ENCODE measurements at regions not wholly inside any gene's neighbourhood (a gene's known extent, or its start where the extent isn't known, plus 50 kb on each side); places are given as distances from the start of the nearest gene placed in this dataset.
"Not testable (repeated sequence)": the region's sequence is repeated elsewhere in the genome, so short reads cannot be mapped to it uniquely, and the experiment has no call there.

DNA sequence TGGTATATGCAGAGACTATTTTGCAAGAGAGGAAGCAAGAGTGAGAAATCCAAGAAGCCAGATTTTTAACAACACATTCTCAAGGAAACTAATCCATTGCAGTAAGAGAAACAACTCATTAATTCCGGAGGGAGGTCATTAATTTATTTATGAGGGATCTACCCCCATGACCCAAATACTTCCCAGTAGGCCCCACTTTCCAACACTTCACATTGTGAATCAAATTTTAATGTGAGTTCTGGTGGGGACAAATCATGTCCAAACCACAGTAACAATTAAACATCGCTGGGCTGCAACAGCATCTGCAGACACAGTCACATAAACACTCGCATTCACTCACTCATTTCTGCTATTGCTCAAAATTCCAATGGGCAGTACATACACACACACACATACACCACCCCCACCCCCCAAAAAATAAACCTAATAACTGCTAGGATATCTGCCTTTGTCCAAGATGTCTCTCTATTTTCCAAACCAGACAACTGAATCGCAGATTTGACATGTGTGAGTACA lies 1483.7 kb downstream of the PCDH9 start:
- in situ Hi-C loops (cut with HindIII; ENCODE audit: low sequenced_read_pairs), result no loop called here

DNA sequence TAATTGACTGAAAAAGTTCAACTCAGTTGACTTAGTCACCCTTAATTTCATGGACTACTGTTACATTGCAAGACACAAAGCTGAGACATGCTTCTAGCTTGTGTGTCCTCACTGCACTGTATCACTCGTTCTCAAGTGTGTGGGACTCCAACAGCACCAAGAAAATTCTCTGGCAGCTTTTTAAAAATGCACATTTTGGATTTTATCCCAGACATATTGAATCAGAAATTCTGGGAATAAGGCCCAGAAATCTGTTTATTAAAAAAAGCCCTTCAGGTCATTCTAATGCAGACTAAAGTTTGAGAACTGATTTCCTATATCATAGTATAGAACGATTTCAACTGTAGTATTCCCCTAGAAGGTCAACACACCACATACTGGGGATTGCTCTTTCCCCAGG lies 1485.3 kb downstream of the PCDH9 start:
- in situ Hi-C loops (cut with HindIII; ENCODE audit: low sequenced_read_pairs), result no loop called here

DNA sequence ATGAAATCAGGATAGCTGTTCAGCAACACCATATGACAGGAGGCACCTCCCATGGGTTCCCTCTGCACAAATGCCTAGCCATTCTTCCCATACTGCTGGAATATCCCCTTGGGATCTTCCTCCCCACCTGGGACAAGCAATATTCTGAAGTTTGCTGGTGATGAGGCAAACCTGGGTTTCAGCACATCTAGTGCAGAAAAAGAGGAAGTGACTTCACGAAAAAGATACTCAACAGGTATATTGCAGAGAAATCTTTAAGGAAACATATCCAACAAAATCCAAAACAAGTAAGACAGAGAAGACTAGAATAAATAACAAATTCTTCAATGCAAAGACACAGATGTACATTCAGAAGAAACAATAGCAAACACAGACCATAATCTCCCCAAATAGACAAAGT lies 1497.0 kb downstream of the PCDH9 start:
- in situ Hi-C loops (cut with HindIII; ENCODE audit: low sequenced_read_pairs), result no loop called here

DNA sequence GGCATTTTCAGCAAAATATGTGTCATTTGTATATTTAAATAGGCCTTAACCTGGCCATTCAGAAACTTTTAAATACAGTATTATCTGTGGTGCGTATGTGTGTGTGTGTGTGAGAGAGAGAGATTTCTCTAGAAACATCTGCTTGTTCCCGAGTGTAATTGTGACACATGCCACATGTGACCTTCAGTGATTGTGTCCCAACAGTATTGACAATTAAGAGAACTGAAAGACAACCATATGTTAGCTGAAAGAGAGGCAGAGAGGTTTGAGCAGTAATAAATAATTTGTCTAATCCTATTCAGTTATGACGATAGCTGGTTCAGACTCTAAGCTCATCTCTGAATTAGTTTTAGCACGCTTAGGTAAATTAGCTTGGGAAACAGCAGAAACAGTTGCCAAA lies 1503.1 kb downstream of the PCDH9 start:
- in situ Hi-C loops (cut with HindIII; ENCODE audit: low sequenced_read_pairs), result no loop called here

DNA sequence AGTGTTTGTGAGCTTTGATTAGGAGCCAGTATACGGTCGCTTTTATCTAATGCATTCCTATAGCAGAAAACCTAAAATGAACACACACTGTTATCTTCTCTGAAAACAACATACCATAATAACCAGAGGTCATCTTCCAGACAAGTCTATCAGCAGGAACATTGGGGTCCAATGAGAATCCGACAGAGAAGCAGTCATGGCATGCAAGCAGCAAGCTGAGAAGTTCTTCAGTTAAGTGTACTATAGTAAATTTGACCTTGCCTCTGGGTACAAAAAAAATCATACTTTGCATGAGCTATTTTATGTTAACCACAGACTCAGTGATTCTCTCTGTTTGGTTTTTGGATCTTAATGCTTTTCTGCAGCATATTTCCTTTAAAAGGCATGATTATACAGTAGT lies 1505.1 kb downstream of the PCDH9 start:
- in situ Hi-C loops (cut with HindIII; ENCODE audit: low sequenced_read_pairs), result no loop called here

DNA sequence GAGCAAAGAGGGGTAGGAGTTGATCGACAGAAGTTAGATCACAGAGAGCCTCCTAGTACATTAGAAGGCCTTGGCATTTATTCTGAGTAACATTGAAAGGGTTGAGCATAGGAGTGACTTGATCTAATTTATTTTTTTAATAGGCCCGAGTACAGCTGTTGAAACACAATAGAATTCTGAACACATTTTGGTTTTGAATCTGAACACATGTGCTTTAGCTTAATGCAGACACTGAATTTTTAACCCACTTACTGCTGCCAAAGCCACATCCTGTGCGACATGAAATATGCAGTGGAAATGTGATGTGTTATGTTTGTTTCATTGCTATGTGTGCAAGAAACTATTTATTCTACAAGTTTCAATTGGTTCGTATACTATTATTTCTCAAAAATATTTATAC lies 1505.9 kb downstream of the PCDH9 start:
- in situ Hi-C loops (cut with HindIII; ENCODE audit: low sequenced_read_pairs), result no loop called here

DNA sequence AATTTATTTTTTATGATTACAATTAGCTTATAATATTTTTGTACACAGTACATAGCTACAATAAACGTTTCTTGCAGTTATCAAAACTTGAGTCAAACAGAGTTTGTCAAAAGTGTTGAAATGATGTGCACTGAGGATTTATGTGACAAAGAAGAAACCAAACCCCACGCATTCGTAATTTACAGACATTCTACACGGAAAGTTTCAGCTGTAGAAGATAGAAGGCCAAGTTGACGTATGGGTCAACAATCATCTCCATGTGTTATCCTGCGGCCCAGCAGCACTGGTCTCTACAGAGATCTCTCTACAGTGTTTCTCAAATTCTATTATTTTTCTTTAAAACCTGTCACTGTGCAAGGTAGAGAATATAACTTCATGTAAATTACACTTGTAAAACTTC lies 1507.6 kb downstream of the PCDH9 start:
- in situ Hi-C loops (cut with HindIII; ENCODE audit: low sequenced_read_pairs), result no loop called here

DNA sequence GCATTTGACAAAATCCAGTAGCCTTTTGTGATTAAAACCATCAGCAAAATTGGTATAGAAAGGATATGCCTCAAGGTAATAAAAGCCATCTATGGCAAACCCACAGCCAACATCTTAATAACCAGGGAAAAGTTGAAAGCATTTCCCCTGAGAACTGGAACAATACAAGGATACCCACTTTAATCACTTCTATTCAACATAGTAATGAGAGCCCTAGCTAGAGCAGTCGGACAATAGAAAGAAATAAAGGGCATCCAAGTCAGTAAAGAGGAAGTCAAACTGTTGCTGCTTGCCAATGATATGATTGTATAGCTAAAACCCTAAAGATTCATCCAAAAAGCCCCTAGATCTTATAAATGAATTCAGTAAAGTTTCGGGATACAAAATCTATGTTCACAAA lies 1510.3 kb downstream of the PCDH9 start:
- in situ Hi-C loops (cut with HindIII; ENCODE audit: low sequenced_read_pairs), result no loop called here

DNA sequence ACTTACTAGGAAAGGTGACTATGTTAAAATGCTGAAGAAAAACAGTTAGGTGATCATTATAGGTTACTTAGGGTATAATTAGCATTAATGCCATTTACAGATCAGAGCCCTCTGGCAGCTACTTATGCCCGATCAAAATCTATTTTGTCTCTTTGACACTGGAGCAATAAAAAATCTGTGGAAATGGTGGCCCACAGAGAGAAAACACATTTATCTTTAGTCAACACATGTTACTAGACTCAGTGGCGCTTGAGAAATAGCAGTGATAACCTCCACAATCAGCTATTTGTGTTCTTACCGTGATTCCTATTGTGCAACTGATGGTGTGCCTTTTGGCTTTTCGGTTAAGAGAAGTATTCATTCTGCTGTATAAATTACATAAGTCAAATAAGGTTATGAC lies 1519.6 kb downstream of the PCDH9 start:
- in situ Hi-C loops (cut with HindIII; ENCODE audit: low sequenced_read_pairs), result no loop called here

DNA sequence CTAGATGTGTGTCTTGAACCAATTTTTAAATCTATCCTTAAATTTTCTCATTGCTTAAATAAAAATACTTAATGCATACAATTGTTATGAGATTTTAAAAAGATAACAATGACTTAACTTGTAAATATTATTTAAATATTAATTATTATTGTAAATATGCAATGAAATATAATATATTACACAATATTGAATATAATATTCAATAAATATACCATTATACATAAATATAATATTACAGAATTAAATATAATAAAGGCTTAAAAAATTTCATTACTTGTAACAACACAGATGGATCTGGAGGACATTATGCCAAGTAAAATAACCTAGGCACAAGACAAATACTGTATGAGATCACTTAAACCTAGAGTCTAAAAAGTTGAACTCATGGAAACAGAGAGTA lies 1532.3 kb downstream of the PCDH9 start:
- in situ Hi-C loops (cut with HindIII; ENCODE audit: low sequenced_read_pairs), result no loop called here

DNA sequence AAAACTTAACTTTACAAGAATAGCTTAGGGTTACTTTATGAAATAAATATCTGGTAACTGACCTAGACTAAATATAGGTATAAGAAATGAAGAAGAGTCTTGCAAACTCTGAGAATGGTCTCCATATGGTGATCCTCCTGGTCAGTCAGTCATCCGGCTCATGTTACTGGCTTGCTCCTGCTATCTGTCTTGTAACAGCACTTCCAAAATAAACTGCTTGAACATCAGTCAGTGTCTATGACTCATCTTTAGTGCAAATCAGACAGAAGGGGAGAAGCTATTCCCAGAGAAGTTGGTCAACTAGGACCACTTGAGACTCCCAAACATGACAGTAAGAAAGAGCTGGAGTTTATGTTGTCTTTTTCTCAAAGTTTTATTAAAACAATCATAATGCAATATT lies 1550.9 kb downstream of the PCDH9 start:
- in situ Hi-C loops (cut with HindIII; ENCODE audit: low sequenced_read_pairs), result no loop called here

DNA sequence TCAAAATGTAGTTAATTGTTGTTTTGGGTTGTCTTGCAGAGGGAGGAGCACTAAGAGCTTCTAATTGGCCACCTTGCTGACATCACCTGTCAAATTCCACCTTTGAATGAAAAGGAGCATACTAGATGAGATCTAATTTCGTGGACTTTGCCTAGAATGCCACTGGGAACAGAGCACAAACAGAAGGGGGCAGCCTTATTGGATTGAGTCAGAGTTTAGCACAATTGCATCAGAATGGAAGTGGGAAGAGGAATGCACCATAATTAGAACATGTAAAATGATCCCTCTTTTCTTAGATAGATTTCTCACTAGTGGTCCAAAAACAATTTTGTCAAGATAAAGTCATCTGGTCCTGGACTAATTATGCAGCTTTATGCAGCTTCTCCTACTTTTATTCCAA lies 1552.2 kb downstream of the PCDH9 start:
- in situ Hi-C loops (cut with HindIII; ENCODE audit: low sequenced_read_pairs), result no loop called here

DNA sequence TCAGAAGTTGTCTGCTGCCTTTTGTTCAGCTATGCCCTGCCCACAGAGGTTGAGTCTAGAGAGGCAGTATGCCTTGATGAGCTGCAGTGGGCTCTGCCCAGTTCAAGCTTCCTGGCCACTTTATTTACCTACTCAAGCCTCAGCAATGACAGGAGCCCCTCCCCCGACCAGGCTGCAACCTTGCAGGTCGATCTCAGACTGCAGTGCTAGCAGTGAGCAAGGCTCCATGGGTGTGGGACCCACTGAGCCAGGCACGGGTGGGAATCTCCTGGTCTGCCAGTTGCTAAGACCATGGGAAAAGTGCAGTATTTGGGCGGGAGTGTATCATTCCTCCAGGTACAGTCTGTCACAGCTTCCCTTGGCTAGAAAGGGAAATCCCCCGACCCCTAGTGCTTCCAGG lies 1554.8 kb downstream of the PCDH9 start:
- in situ Hi-C loops (cut with HindIII; ENCODE audit: low sequenced_read_pairs), result not testable (repeated sequence)

DNA sequence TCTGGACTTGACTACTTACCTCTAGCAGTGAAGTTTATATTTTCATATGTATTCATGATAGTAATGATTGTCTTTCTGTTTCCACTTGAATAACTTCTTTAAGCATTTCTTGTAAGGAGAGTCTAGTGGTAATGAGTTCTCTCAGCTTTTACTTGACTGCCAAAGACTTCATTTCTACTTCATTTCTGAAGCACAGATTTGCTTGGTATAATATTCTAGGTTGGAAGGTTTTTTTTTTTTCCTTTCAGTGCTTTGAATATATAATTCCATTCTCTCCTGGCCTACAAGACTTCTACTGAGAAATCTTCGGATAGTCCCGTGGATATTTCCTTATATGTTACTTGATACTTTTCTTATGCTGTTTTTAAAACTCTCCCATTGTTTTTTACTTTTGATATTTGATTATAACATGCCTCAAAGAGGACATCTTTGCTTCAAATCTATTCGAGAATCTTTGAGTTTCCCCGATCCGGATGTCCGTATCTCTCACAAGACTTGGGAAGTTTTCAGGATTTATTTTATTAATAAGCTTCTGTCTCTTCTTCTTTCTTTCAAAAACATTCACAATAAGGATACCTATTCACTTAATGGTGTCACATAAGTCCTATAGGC lies 1560.0 kb downstream of the PCDH9 start:
- in situ Hi-C loops (cut with HindIII; ENCODE audit: low sequenced_read_pairs), result no loop called here

DNA sequence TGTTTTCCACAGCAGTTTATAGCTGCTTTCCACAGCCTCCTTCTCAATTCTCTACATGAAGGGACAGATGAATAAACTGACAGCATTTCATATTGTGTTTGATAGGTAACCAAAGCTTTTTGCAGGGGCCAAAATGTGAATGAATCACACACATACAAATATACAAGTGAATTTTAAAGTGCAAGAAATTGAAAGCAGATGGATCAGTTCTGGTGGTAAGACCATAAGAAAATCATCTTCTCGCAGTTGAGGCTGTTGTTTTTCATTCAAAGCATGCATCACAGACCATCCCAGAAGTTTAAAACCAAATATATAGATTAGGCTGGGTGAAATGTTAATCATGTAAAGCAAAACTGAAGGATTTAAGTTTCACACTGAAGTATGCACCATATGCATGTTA lies 1569.4 kb downstream of the PCDH9 start:
- in situ Hi-C loops (cut with HindIII; ENCODE audit: low sequenced_read_pairs), result no loop called here

DNA sequence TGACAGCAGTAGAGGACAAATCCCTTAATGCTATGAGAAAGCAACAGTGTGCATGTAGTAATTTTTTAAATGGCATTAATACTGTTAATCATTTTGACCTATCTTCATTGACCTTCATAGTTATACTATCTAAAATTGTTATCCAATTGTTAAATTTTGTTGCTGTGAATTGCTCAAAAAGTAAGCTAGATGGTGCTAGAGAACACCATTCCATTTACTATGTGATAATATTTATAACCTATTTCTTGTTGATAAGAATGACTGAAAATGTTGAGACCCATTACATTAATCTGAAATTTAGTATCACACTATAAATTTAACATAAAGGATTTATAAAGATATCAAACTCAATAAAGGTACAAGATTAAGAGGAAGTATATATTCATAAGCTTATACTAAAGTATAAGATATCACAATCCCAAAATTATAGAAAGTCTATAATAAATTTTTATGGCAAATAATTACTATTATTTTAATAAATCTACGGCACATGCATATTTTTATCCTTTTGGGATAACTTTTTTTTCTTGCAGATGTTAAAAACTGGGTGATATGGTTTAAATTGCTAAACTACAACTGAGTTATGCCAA lies 1573.3 kb downstream of the PCDH9 start:
- in situ Hi-C loops (cut with HindIII; ENCODE audit: low sequenced_read_pairs), result no loop called here

DNA sequence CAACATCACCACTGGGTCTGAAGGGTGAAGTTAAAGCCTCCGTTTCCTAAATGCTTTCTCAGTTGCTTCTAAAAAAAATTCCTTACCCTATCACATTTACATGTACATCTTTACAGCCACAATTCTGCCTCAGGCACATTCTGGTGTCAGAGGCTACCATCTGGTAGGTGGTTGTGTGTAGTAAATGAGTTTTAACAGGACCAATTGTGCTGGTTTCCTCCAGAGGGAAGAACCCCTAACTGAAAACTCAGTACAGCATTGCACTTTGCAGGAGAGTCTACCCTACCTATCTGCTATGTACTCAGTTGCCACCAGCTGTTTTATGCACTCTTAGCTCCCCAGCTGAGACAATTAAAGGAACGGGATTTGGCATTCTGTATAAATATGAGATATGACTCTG lies 1576.5 kb downstream of the PCDH9 start:
- in situ Hi-C loops (cut with HindIII; ENCODE audit: low sequenced_read_pairs), result no loop called here

DNA sequence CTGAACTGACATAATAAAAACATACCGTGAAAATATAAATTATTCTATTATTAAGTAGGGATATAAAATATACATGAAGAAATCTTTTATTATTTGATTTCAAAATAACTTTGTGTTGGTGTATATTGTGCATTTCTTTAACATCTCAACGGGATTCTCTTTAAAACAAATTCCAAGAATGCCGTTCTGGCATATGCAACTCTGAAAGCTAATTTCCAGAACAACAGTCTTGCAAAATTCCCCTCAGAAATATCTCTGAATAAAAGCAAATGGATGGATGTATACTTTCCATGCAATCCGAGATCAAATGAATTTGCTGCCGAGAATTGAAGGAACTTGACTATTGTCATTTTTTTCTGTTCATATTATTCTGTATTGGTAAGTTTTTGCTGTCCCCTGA lies 1579.8 kb downstream of the PCDH9 start:
- in situ Hi-C loops (cut with HindIII; ENCODE audit: low sequenced_read_pairs), result no loop called here

DNA sequence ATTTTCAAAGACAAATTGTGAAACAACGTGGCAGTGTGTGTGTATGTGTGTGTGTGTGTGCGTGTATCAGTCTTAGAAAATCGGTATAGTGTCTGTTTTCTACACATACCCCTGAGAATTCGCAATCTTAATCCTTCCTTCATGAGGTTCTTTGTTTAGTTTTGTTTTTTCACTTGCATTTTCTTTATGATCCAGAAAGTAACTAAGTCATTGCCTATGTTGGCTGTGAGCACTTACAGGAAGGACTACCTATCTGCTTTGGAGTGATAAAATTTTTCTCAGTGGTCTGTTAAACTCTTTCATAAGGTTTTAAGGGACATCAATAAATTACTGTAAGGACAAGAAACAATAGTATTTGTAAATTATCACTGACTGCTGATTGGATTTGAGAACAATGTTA lies 1587.1 kb downstream of the PCDH9 start:
- in situ Hi-C loops (cut with HindIII; ENCODE audit: low sequenced_read_pairs), result no loop called here

DNA sequence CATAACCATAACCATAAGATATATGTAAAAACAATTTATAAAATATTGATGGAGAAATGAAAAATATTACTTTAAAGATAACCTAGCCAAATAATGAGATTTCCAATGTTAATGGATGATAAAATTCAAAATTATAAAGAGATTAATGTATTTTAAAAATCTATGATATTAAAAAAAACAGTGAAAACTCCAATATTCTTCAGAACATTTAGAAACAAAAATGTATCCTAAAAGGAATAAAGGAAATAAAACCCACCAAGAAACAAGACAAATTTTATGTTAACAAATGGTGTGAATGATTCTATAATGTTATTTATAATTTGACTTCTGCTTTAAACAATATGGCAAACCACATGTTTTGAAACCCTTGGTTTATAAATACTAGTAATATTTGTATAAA lies 1587.8 kb downstream of the PCDH9 start:
- in situ Hi-C loops (cut with HindIII; ENCODE audit: low sequenced_read_pairs), result no loop called here

DNA sequence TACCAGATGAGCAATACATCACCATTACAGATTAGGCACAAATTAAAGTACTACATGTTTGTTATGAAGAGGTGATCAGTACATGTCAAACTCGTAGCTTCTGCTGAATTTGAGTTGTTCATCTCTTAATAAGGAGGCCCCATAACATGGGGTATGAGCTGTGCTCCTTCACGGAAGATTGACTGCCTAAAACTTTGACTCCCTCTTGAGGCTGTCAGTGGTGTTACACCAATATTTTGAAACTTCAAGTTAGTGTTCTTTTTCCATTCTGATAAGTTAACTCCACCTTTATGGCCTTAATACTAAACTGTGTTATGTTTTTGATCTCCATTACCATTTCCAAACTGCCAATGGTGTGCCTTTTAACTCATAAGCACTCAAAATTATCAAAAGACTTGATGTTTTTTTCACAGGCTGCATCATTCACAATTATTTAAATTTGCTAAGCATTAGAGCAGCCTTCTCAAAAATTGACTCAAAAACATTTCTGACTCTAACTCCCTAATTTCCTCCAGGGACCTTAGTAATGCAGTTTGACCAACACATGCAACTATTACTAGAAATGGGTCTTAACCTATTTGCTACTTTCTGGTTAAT lies 1591.5 kb downstream of the PCDH9 start:
- in situ Hi-C loops (cut with HindIII; ENCODE audit: low sequenced_read_pairs), result no loop called here

DNA sequence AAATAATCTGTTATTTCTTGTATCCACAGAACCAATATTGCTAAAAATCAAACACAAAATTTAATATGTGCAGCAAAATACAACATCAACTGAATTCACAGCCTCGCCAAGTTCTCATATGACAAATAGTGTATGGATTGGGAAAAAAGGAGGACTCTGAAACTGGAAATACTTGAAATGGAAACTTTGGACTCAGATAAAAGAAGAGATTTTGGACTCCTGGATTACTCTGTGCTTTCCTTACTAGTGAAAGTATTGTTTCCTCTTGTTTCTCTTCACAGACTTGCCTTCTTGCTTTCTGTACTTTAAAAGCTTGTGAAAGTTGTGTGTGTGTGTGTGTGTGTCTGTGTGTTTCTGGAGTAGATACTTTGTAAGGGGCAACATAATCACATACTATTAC lies 1596.3 kb downstream of the PCDH9 start:
- in situ Hi-C loops (cut with HindIII; ENCODE audit: low sequenced_read_pairs), result no loop called here

DNA sequence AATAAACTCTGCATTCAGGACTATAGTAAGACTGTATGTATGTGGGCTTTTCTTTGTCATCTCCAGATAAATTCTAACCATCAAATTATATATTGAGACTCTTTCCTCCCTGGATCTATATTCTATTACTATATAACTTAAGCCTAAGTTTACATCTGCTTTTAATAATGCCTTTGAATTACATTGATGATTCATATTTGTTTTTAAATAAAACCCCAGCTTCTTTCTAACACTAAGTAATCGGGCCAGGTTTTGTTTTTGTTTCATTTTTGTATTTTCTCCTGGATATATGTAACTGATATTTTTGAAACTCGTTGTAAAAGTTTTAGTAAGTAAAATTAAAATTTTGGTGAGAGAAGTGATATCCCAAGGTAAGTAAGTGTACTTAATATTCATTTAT lies 1599.1 kb downstream of the PCDH9 start:
- in situ Hi-C loops (cut with HindIII; ENCODE audit: low sequenced_read_pairs), result no loop called here

Measured in endothelial cell of hepatic sinusoid (primary cell).